DND-41 (cell line): ENCODE measurements at regions not wholly inside any gene's neighbourhood (a gene's known extent, or its start where the extent isn't known, plus 50 kb on each side); places are given as distances from the start of the nearest gene placed in this dataset.

Experiments used
- ATAC-seq: fragments of 200-7000 bp; cut with Tn5 transposase; 3 replicates; pipeline ENCODE4 v1.9.1; 2021; ENCODE audit warnings: low read depth; ENCODE audit not compliant: insufficient read depth
- DNase-seq: peaks from one replicate; pipeline ENCODE4 v3.0.0-alpha.2; 2020
- H2AFZ ChIP-seq: 2 replicates; pipeline ENCODE4 v1.6.0; 2012; ENCODE audit warnings: low read depth, low read length
- H3K27ac ChIP-seq: 2 replicates; pipeline ENCODE4 v1.5.1; 2012; ENCODE audit warnings: low read length, inconsistent platforms
- H3K27me3 ChIP-seq: fragments of 200-600 bp; sonication (generic); 2 replicates; pipeline ENCODE4 v1.6.0; 2012; ENCODE audit warnings: low read length, mild to moderate bottlenecking, inconsistent platforms; ENCODE audit not compliant: insufficient read depth, poor library complexity
- H3K36me3 ChIP-seq: 2 replicates; pipeline ENCODE4 v1.5.1; 2012; ENCODE audit warnings: low read length, inconsistent platforms; ENCODE audit not compliant: insufficient read depth
- H3K4me1 ChIP-seq: 2 replicates; pipeline ENCODE4 v1.5.1; 2012; ENCODE audit warnings: mild to moderate bottlenecking, low read length; ENCODE audit not compliant: insufficient read depth
- H3K4me2 ChIP-seq: 2 replicates; pipeline ENCODE4 v1.6.0; 2012; ENCODE audit warnings: mild to moderate bottlenecking, moderate library complexity, low read length, inconsistent platforms; ENCODE audit not compliant: insufficient read depth
- H3K4me3 ChIP-seq, 2 experiments: fragments of 200-600 bp in 1 of 2; shearing (Covaris generic) in 1 of 2; 2 replicates each; pipeline ENCODE4 v1.5.1; 2012 to 2016; ENCODE audit warnings: inconsistent platforms in 2 of 2, low read length in 2 of 2, mild to moderate bottlenecking in 2 of 2, low read depth in 1 of 2, moderate library complexity in 1 of 2
- H3K79me2 ChIP-seq: 2 replicates; pipeline ENCODE4 v1.6.0; 2012; ENCODE audit warnings: low read length, inconsistent platforms; ENCODE audit not compliant: insufficient read depth
- H3K9ac ChIP-seq: 2 replicates; pipeline ENCODE4 v1.6.0; 2012; ENCODE audit warnings: low read depth, mild to moderate bottlenecking, inconsistent platforms, low read length, moderate library complexity
- H3K9me3 ChIP-seq: 2 replicates; pipeline ENCODE4 v1.5.1; 2012; ENCODE audit warnings: low read length, moderate library complexity, mild to moderate bottlenecking, inconsistent platforms; ENCODE audit not compliant: insufficient read depth, severe bottlenecking
- H4K20me1 ChIP-seq: 2 replicates; pipeline ENCODE4 v1.6.0; 2012; ENCODE audit warnings: low read length; ENCODE audit not compliant: insufficient read depth
- CTCF ChIP-seq: IDR thresholded peaks from 2 replicates; pipeline ENCODE4 v1.5.1; 2012; ENCODE audit warnings: borderline replicate concordance, low read length, moderate library complexity, mild to moderate bottlenecking; ENCODE audit not compliant: poor library complexity, severe bottlenecking; ENCODE audit errors: extremely low read depth
- EZH2 ChIP-seq: IDR thresholded peaks from 3 replicates; pipeline ENCODE4 v1.6.1; 2012; ENCODE audit warnings: borderline replicate concordance, low read depth, mild to moderate bottlenecking, moderate library complexity, low read length, inconsistent platforms; ENCODE audit not compliant: severe bottlenecking

DNA sequence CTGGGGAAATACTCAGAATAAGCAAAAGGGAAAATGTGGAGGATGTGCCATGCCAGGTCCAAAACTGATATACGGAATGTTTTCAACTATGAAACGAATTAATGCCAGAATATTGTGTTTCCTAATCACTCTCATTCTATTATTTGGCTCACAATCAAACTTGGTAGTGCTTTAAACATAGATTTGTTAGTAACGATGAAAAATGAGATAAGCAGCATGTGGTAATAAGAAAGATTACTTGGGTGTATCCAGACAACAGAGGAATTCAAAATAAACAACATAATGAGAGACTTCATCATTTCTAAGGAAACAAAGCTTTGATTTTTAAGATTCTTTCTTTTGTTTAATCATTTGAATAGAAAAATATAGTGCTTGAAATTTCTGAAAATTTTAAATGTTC is 237.3 kb downstream of the TACR3 start:
- Histone ChIP-seq H2AFZ (no peak overlapping the region), H3K4me1 (no peaks in the 10 kb centered on the region), H3K4me3 (no peak overlapping the region), H3K36me3 (no peaks in the 10 kb centered on the region), H3K27ac (no peak overlapping the region), H3K9ac (no peak overlapping the region), H4K20me1 (no peaks in the 10 kb centered on the region), H3K4me2 (no peak overlapping the region), H3K79me2 (no peaks in the 10 kb centered on the region), H3K9me3 (no peaks in the 10 kb centered on the region), H3K27me3 (no peaks in the 10 kb centered on the region)
- no peak for ATAC-seq
- no peak for DNase-seq
- no peak for TF ChIP-seq EZH2
- TF ChIP-seq CTCF: no peak

- Histone ChIP-seq H3K9me3 (no peaks in the 10 kb centered on the region), H3K4me1 (no peaks in the 10 kb centered on the region), H3K36me3 (no peaks in the 10 kb centered on the region), H3K9ac (no peak overlapping the region), H3K27ac (no peak overlapping the region), H4K20me1 (no peaks in the 10 kb centered on the region), H2AFZ (no peak overlapping the region), H3K4me3 (no peak overlapping the region), H3K79me2 (no peaks in the 10 kb centered on the region), H3K27me3 (no peaks in the 10 kb centered on the region), H3K4me2 (no peak overlapping the region)
- no peak for TF ChIP-seq EZH2
- TF ChIP-seq CTCF: peak; percentile 30
- no peak for DNase-seq
- no peak for ATAC-seq
These were observed 241.1 kb downstream of the TACR3 start for GRCh38 chr4:103478734-103479133.

GRCh38 chr4:103478210-103478609 is 241.6 kb downstream of the TACR3 start:
- H3K4me3 ChIP-seq: no peak overlapping the region
- H3K27ac ChIP-seq: no peak overlapping the region
- no peaks in the 10 kb centered on the region for H3K36me3 ChIP-seq
- no peak overlapping the region for H3K9ac ChIP-seq
- H3K4me1 ChIP-seq: no peaks in the 10 kb centered on the region
- TF ChIP-seq EZH2: no peak
- no peak for TF ChIP-seq CTCF
- H3K27me3 ChIP-seq: no peaks in the 10 kb centered on the region
- H3K79me2 ChIP-seq: no peaks in the 10 kb centered on the region
- H2AFZ ChIP-seq: no peak overlapping the region
- ATAC-seq: no peak
- DNase-seq: no peak
- H4K20me1 ChIP-seq: no peaks in the 10 kb centered on the region
- no peak overlapping the region for H3K4me2 ChIP-seq
- H3K9me3 ChIP-seq: no peaks in the 10 kb centered on the region

DNA sequence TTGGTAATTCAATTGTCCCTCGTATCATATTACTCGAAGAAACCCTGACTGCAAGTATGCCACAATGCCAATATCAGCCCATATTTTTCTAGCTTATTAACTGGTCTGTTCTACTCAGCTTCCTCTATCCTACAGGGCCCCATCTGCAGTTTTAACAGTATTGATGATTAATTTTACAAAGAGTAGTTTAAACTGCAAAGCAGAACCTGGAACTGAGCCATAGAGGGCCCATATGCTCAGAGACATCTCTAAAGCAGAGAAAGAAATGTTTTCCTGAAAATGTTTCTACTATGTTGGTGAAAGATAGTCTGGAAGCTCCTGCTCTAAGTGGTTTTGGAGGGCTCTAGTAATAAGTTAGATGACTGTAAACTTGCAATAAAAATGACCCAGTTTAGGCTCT is 259.4 kb upstream of the CENPE start:
- no peak overlapping the region for H3K9ac ChIP-seq

More for the DNA sequence above, 259.4 kb upstream of the CENPE start:
- Histone ChIP-seq H3K4me2 (no peak overlapping the region), H3K9me3 (no peaks in the 10 kb centered on the region), H3K79me2 (no peaks in the 10 kb centered on the region), H3K36me3 (no peaks in the 10 kb centered on the region), H3K27me3 (no peaks in the 10 kb centered on the region), H3K4me3 (no peak overlapping the region), H3K27ac (no peak overlapping the region), H2AFZ (no peak overlapping the region), H4K20me1 (no peaks in the 10 kb centered on the region), H3K4me1 (no peaks in the 10 kb centered on the region)
- no peak for ATAC-seq
- TF ChIP-seq EZH2 (no peak), CTCF (no peak)
- no peak for DNase-seq
